Keratinocyte (primary cell): ENCODE measurements at regions not wholly inside any gene's neighbourhood (a gene's known extent, or its start where the extent isn't known, plus 50 kb on each side); places are given as distances from the start of the nearest gene placed in this dataset.
"Not testable (repeated sequence)": the region's sequence is repeated elsewhere in the genome, so short reads cannot be mapped to it uniquely, and the experiment has no call there.

Experiments
- DNase-seq: peaks from one replicate; pipeline ENCODE4 v3.0.0-alpha.2; 2011; ENCODE audit warnings: low read depth, missing footprints, low spot score
- FAIRE-seq: peaks from 2 replicates; lab custom pipeline; 2011; peaks lifted over from hg19 to GRCh38; lab: Jason Lieb, UNC
- H2AFZ ChIP-seq: 2 replicates; pipeline ENCODE4 v1.6.0; 2012; ENCODE audit warnings: low read length, control low read depth, inconsistent platforms; ENCODE audit not compliant: control insufficient read depth
- H3K27ac ChIP-seq: 2 replicates; pipeline ENCODE4 v1.5.1; 2011; ENCODE audit warnings: low read length; ENCODE audit not compliant: control insufficient read depth, insufficient read depth
- H3K27me3 ChIP-seq: 3 replicates; pipeline ENCODE4 v1.6.0; 2011; ENCODE audit warnings: low read length; ENCODE audit not compliant: control insufficient read depth, insufficient read depth; ENCODE audit errors: extremely low read depth
- H3K36me3 ChIP-seq, 2 experiments: 2 replicates in 1 of 2; 3 replicates in 1 of 2; pipeline ENCODE4 v1.5.1; 2011; ENCODE audit warnings: low read length in 2 of 2, mild to moderate bottlenecking in 1 of 2; ENCODE audit not compliant: control insufficient read depth in 2 of 2, insufficient read depth in 2 of 2; ENCODE audit errors: extremely low read depth in 1 of 2
- H3K4me1 ChIP-seq: 3 replicates; pipeline ENCODE4 v1.5.1; 2011; ENCODE audit warnings: low read length; ENCODE audit not compliant: control insufficient read depth, insufficient read depth; ENCODE audit errors: extremely low read depth
- H3K4me2 ChIP-seq: 3 replicates; pipeline ENCODE4 v1.6.0; 2011; ENCODE audit warnings: low read depth, low read length; ENCODE audit not compliant: control insufficient read depth, insufficient read depth; ENCODE audit errors: extremely low read depth
- H3K4me3 ChIP-seq, 3 experiments: fragments of 200-600 bp in 1 of 3; sonication (generic) in 1 of 3; 2 replicates in 2 of 3; 3 replicates in 1 of 3; pipeline ENCODE4 v1.5.1; 2011 to 2016; ENCODE audit warnings: low read length in 3 of 3, mild to moderate bottlenecking in 3 of 3, control low read depth in 2 of 3, inconsistent platforms in 1 of 3, low read depth in 1 of 3, mixed read lengths in 1 of 3, mixed run types in 1 of 3, moderate library complexity in 1 of 3; ENCODE audit not compliant: control insufficient read depth in 2 of 3, insufficient read depth in 2 of 3; ENCODE audit errors: extremely low read depth in 1 of 3
- H3K79me2 ChIP-seq: 2 replicates; pipeline ENCODE4 v1.6.0; 2012; ENCODE audit warnings: low read length; ENCODE audit not compliant: control insufficient read depth, insufficient read depth
- H3K9ac ChIP-seq: 3 replicates; pipeline ENCODE4 v1.6.0; 2011; ENCODE audit warnings: low read length; ENCODE audit not compliant: control insufficient read depth, insufficient read depth; ENCODE audit errors: extremely low read depth
- H3K9me1 ChIP-seq: 3 replicates; pipeline ENCODE4 v1.6.0; 2011; ENCODE audit warnings: low read length; ENCODE audit not compliant: control insufficient read depth, insufficient read depth; ENCODE audit errors: extremely low read depth
- H3K9me3 ChIP-seq: 2 replicates; pipeline ENCODE4 v1.5.1; 2012; ENCODE audit warnings: low read depth, low read length; ENCODE audit not compliant: control insufficient read depth
- H4K20me1 ChIP-seq: 3 replicates; pipeline ENCODE4 v1.6.0; 2011; ENCODE audit warnings: low read length; ENCODE audit not compliant: control insufficient read depth, insufficient read depth; ENCODE audit errors: extremely low read depth
- EZH2 ChIP-seq: IDR thresholded peaks from one replicate; pipeline ENCODE4 v1.6.1; 2012; ENCODE audit warnings: inconsistent platforms, mild to moderate bottlenecking, low read length, moderate library complexity
- dilution Hi-C: fragments of 300-500 bp; cut with MboI; formaldehyde crosslinking; loops from one replicate; pipeline ENCODE4 v1.7.0; 2020; ENCODE audit warnings: low sequenced_read_pairs; ENCODE audit not compliant: extremely low pct_ligation_motif_present
- TF ChIP-seq, protein P1 (sequence below), 3 experiments: IDR thresholded peaks in 1 of 3; conservative IDR thresholded peaks in 1 of 3; optimal IDR thresholded peaks in 1 of 3; 2 replicates in 2 of 3; 3 replicates in 1 of 3; pipeline versions ENCODE3 to v1.5.1; 2011; ENCODE audit warnings: low read length in 3 of 3, mild to moderate bottlenecking in 3 of 3, moderate library complexity in 2 of 3, control low read depth in 1 of 3, inconsistent platforms in 1 of 3; ENCODE audit not compliant: insufficient read depth in 2 of 3; ENCODE audit errors: extremely low read depth in 1 of 3

DNA sequence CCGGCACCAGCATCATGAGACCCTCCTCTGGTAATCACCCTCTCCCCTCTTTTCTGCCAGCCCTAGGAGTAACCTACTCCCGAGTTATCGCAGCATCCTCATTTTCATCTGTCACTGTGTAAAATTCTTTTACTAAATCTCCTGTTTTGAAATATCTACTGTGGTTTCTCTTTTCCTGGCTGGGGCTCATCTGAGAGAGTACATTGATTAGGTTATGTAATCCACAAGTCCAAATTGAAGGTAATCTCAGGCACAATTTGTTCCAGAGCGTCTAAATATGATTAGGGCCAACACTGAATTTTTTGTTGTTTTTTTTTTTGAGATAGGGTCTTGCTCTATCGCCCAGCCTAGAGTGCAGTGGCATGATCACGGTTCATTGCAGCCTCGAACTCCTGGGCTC is 142.4 kb downstream of the SMIM20 start:
- no peak for FAIRE-seq

DNA sequence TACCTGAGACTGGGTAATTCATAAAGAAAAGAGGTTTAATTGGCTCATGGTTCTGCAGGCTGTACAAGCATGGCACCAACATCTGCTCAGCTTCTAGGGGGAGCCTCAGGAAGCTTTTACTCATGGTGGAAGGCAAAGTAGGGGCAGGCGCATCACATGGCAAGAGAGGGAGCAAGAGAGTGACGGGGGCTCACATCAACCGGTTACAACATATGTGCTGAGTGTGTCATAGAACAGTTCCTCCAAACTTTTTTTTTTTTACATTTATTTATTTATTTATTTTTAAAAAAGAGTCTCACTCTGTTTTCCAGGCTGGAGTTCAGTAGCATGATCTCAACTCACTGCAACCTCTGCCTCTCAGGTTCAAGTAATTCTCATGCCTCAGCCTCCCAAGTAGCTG is 143.8 kb downstream of the SMIM20 start:
- H2AFZ ChIP-seq, H3K9me1 ChIP-seq, H3K4me3 ChIP-seq, H3K9ac ChIP-seq, dilution Hi-C loops, H3K4me2 ChIP-seq, H4K20me1 ChIP-seq, FAIRE-seq, H3K36me3 ChIP-seq, H3K27ac ChIP-seq, DNase-seq, H3K9me3 ChIP-seq, H3K79me2 ChIP-seq, H3K4me1 ChIP-seq: not testable (repeated sequence)
- H3K27me3 ChIP-seq = peaks cover 20% of the 10 kb centered on the region

More for the DNA sequence above, 142.4 kb downstream of the SMIM20 start:
- TF ChIP-seq, protein P1, sequence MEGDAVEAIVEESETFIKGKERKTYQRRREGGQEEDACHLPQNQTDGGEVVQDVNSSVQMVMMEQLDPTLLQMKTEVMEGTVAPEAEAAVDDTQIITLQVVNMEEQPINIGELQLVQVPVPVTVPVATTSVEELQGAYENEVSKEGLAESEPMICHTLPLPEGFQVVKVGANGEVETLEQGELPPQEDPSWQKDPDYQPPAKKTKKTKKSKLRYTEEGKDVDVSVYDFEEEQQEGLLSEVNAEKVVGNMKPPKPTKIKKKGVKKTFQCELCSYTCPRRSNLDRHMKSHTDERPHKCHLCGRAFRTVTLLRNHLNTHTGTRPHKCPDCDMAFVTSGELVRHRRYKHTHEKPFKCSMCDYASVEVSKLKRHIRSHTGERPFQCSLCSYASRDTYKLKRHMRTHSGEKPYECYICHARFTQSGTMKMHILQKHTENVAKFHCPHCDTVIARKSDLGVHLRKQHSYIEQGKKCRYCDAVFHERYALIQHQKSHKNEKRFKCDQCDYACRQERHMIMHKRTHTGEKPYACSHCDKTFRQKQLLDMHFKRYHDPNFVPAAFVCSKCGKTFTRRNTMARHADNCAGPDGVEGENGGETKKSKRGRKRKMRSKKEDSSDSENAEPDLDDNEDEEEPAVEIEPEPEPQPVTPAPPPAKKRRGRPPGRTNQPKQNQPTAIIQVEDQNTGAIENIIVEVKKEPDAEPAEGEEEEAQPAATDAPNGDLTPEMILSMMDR (optimal IDR thresholded peaks at IDR 0.05 in 1 of 3, IDR thresholded peaks at IDR 0.05 in 1 of 3, conservative IDR thresholded peaks at IDR 0.05 in 1 of 3; ENCODE audit: extremely low read depth in 1 of 3, insufficient read depth in 2 of 3, low read length in 3 of 3) = no peak
- TF ChIP-seq EZH2 = no peak
- H3K4me3 ChIP-seq = no peak overlapping the region
- no peak overlapping the region for H3K4me2 ChIP-seq
- no peaks in the 10 kb centered on the region for H3K9me1 ChIP-seq
- dilution Hi-C loops = no loop called here
- H3K36me3 ChIP-seq = no peaks in the 10 kb centered on the region
- H3K27me3 ChIP-seq = peaks cover 20% of the 10 kb centered on the region
- no peaks in the 10 kb centered on the region for H3K9me3 ChIP-seq
- no peak overlapping the region for H3K27ac ChIP-seq
- H4K20me1 ChIP-seq = peaks cover 3% of the 10 kb centered on the region
- H2AFZ ChIP-seq = no peak overlapping the region
- H3K4me1 ChIP-seq = peaks cover 8% of the 10 kb centered on the region
- DNase-seq = no peak
- H3K9ac ChIP-seq = no peak overlapping the region
- no peaks in the 10 kb centered on the region for H3K79me2 ChIP-seq

DNA sequence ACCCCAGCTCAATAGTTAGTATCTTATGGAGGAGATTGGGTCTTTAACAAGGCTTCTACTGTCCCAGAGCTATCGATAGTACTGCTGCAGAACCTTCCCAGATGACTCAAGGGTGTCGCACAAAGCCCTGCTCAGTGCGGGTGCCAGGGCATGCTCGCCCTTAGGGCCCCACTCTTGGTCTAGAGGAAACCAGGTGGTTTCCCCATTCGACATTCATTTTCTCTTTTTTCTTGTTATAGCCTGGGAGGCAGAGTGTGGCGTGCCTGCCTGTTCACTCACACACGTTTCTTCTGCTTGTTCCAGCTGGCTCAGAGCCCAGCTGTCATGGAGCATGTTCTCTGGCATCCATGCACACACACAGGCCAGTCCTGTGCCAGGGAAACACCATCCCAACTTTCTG is 144.5 kb downstream of the SMIM20 start:
- Histone ChIP-seq H3K9ac (no peak overlapping the region), H3K79me2 (no peaks in the 10 kb centered on the region), H4K20me1 (peaks cover 3% of the 10 kb centered on the region), H3K4me2 (peak overlapping the region; percentile 41), H3K27me3 (peaks cover 20% of the 10 kb centered on the region), H3K4me3 (no peak overlapping the region), H3K27ac (no peak overlapping the region), H2AFZ (no peak overlapping the region), H3K9me1 (no peaks in the 10 kb centered on the region), H3K36me3 (no peaks in the 10 kb centered on the region), H3K4me1 (peaks cover 8% of the 10 kb centered on the region), H3K9me3 (no peaks in the 10 kb centered on the region)
- no peak for TF ChIP-seq EZH2
- TF ChIP-seq, protein P1 (optimal IDR thresholded peaks at IDR 0.05 in 1 of 3, IDR thresholded peaks at IDR 0.05 in 1 of 3, conservative IDR thresholded peaks at IDR 0.05 in 1 of 3; ENCODE audit: extremely low read depth in 1 of 3, insufficient read depth in 2 of 3, low read length in 3 of 3) = no peak
- DNase-seq (peak; percentile 50), FAIRE-seq (peak; percentile 93)
- dilution Hi-C loops = no loop called here
